SW 1271 (cell line): ENCODE measurements at regions not wholly inside any gene's neighbourhood (a gene's known extent, or its start where the extent isn't known, plus 50 kb on each side); places are given as distances from the start of the nearest gene placed in this dataset.
"Not testable (repeated sequence)": the region's sequence is repeated elsewhere in the genome, so short reads cannot be mapped to it uniquely, and the experiment has no call there.

Experiments used
- DNase-seq, 2 experiments: peaks; one replicate each; lab custom pipeline; 2025; lab: John Stamatoyannopoulos, UW

DNA sequence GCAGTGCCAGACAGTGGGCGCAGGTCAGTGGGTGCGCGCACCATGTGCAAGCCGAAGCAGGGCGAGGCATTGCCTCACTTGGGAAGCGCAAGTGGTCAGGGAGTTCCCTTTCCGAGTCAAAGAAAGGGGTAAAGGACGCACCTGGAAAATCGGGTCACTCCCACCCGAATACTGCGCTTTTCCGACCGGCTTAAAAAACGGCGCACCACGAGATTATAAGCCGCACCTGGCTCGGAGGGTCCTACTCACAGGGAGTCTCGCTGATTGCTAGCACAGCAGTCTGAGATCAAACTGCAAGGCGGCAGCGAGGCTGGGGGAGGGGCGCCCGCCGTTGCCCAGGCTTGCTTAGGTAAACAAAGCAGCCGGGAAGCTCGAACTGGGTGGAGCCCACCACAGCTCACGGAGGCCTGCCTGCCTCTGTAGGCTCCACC lies 77.9 kb downstream of the NR4A2 start:
- DNase-seq = not testable (repeated sequence)

DNA sequence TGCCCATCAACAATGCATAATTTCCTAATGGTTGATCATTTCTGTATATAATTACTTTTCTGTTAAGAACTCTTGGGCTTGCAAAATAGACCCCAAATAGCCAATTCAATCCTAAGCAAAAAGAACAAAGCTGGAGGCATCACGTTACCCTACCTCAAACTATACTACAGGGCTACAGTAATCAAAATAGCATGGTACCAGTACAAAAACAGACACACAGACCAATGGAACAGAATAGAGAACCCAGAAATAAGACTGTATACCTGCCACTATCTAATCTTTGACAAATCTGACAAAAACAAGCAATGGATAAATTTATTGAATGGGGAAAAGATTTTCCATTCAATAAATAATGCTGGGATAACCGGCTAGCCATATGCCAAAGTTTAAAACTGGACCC lies 78.8 kb downstream of the NR4A2 start:
- DNase-seq = no peak

GRCh38 chr2:156242874-156243273 lies 89.6 kb downstream of the NR4A2 start:
- DNase-seq = no peak

GRCh38 chr2:156237558-156237957 lies 95.0 kb downstream of the NR4A2 start:
- no peak for DNase-seq

DNA sequence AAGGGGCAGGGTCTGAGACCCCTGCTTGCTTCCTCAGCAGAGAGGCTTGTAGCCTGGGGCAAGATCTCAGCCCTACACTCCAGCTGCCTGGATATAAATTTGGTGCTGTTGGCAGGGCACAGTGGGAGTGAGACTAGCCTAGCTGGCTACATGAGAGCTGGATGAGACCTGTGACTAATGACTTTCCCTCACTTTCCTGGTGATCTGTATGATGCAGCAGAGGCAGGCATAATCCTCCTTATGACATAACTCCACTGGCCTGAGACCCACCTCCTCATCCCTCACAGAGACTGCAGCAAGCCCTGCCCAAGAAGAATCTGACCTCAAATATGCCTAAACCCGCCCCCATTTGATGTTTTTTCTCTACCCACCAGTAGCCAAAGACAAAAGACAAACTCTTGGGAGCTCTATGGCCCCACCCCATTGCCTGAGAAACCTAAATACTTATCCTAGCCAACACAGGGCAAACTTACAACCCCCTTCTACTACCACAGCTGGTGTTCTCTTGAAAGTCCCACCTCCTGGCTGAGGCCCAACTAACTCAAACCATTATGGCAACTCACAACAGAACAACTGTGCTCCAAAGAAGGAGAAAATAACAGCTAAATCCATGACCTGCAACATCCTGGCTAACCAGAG lies 102.7 kb downstream of the NR4A2 start:
- DNase-seq = no peak

GRCh38 chr2:156223328-156223727 lies 109.2 kb downstream of the NR4A2 start:
- not testable (repeated sequence) for DNase-seq

GRCh38 chr2:156221703-156222102 lies 110.8 kb downstream of the NR4A2 start:
- no peak for DNase-seq

GRCh38 chr2:156219491-156220100 lies 112.9 kb downstream of the NR4A2 start:
- no peak for DNase-seq

- no peak for DNase-seq
Observed at GRCh38 chr2:156215656-156216055, 116.9 kb downstream of the NR4A2 start.

GRCh38 chr2:156211318-156211717 lies 121.2 kb downstream of the NR4A2 start:
- DNase-seq = no peak

GRCh38 chr2:156206355-156206754 lies 126.2 kb downstream of the NR4A2 start:
- no peak for DNase-seq

GRCh38 chr2:156199588-156199987 lies 132.9 kb downstream of the NR4A2 start:
- DNase-seq = no peak

DNA sequence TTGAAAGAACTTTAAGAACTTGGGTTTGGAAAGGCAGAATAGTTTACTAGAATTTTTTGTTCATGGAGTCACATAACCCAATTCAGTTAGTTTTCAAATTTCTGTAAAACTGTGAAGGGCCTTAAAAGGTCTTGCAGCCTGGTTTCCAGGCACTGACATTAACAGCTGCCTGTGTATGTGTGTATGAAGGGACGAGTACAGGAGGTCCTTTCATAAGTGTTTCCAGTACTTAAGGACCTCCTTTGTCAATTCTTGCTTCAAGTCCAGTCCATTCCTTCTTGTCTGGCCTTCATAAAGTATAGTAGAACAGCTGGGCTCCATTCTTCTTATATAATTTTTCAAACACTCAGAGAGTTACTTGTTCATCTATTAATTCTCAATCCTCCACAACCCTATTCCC lies 136.5 kb downstream of the NR4A2 start:
- no peak for DNase-seq

GRCh38 chr2:156192468-156192867 lies 140.1 kb downstream of the NR4A2 start:
- no peak for DNase-seq

GRCh38 chr2:156191527-156191926 lies 141.0 kb downstream of the NR4A2 start:
- DNase-seq = no peak

DNA sequence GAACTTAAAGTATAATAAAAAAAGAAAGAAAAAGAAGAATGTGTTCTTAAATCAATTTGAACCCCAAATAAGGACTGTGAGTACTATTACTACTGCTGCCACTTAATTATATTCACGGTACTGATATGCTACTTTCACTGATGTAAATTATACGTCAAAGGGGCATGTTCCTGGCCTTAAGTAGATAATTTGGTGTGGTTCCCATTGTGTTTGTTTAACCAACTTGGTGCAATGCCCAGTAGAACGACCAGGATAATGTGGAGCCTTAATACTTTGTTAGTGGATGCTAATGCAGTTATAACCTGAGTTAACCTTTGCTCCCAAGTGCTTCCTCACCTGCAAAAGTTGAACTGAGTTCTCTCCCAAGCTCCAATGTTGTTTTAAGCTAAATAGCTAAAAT lies 142.0 kb downstream of the NR4A2 start:
- no peak for DNase-seq

DNA sequence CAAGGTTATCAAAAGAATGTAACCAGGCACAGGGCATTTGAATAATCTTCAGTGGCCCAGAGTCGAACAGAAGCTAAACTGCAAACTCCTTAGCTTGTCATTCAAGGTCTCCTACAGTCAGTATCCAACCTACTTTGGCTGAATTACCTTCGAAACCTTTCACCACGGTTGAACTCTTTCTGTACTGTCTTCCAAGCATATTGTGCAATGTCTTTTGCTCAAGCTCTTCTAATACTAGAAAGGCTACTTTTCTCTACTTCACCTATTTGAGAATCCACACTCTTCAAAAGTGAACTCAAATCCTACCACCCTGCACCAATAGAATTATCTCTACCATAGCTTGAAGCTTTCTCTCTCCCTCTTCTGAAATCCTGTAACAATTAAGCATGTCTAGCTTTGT lies 142.9 kb downstream of the NR4A2 start:
- no peak for DNase-seq

- no peak for DNase-seq
Observed at GRCh38 chr2:156189143-156189542, 143.4 kb downstream of the NR4A2 start.

DNA sequence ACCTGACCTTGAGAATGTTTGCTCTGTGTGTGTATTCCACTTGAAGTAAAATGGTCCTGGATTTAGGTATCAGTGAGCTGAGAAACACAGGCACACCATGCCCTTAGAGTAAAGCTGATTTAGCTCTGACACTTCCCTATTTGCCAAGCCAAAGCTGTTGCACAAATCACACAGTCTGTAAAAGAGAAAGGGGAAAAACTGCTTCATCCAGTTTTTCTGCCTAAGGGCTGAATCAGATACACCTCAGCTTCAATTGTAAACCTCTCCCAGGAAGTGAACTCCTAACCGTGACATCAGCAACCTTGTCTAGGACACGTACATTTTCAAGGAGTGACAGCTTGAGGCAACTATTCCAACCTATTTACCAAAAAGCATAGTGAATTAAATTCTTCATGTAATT lies 150.4 kb downstream of the NR4A2 start:
- no peak for DNase-seq

DNA sequence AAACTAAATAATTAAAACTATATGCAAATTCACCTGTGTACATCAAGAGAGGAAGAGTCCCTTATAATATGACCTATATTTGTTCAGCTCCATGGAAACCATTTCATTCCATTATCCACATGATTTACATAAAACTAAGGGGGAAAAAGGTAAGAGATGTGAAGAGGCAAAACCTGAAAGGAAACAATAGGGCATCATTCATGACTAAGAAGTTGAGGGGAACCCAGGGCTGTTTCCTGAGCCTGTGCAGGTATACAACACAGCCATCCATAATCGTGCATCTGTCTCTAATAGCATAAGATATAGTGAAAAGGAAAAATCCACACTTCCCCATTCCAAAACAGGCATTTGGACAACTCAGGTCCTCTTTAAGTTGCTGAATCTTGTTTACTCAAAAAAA lies 151.3 kb downstream of the NR4A2 start:
- DNase-seq = no peak

- no peak for DNase-seq
Observed at GRCh38 chr2:156177654-156178053, 154.9 kb downstream of the NR4A2 start.

DNA sequence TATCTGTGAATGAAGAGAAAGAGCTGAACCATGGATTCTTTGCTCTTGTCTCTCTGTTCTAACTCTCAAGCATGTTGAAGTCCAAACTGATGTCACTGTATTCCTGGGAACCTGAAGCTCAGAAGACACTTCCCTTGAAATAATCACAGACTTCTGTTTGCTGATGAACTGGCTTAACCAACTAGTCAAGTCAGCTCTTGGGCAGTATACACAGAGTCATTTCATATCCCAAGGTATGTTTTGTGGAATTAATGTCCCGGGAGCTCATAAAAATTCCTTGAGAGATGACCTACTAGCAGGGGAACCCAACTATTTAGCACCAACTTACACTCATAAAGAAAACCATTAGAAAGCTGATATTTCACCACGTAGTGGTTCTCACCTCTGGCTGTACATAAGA lies 156.6 kb downstream of the NR4A2 start:
- DNase-seq = no peak

DNA sequence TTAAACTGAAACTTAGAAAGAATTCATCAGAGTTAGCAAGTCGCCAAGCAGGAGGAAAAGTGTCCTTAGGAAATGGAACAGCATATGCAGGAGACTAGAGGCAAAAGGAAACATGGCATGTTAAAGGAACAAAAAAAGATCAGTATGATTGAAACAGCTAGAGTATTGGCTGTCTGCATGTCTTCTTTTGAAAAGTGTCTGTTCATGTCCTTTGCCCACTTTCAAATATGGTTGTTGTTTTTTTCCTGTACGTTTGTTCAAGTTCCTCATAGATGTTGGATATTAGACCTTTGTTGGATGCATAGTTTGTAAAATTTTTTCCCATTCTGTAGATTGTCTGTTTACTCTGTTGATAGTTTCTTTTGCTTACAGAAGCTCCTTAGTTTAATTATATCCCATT lies 161.6 kb downstream of the NR4A2 start:
- no peak for DNase-seq

DNA sequence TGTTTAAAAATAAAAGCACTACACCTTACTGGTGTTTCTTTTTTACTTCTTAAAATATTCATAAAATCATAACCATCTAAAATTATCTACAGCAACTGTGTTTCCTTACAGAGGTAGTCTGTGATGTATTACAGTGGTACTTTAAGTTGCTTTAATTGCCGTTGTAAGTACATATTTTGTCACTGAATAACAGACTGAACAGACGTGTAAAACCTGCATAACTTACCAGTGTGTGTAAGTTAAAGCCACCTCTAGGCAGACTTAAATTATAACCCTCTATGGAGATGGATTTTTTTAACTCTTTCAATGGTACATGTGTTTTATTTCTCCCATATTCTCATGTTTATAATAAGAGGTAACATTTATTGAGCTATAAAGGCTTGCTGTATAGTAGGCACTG lies 166.8 kb downstream of the NR4A2 start:
- DNase-seq = no peak
